Tibial nerve (tissue), 4 donors: ENCODE measurements at regions not wholly inside any gene's neighbourhood (a gene's known extent, or its start where the extent isn't known, plus 50 kb on each side); places are given as distances from the start of the nearest gene placed in this dataset.

ENCODE experiments used
- CTCF ChIP-seq, 5 experiments: fragments of 200-600 bp in 3 of 5; fragments of 450-650 bp in 2 of 5; sonication (generic) in 3 of 5; IDR thresholded peaks; one replicate each; pipeline ENCODE4 v1.5.1; 2016 to 2019; ENCODE audit warnings: antibody characterized with exemption in 5 of 5, mild to moderate bottlenecking in 3 of 5, moderate library complexity in 2 of 5
- EP300 ChIP-seq, 2 donors: sonication (generic); formaldehyde crosslinking; IDR thresholded peaks; one replicate each; pipeline ENCODE4 v1.6.1; 2017; ENCODE audit warnings: antibody characterized with exemption in 2 of 2, mild to moderate bottlenecking in 1 of 2
- POLR2A ChIP-seq, 2 donors: fragments of 450-650 bp; IDR thresholded peaks; one replicate each; pipeline ENCODE4 v1.6.1; 2017; ENCODE audit warnings: antibody characterized with exemption in 2 of 2, mild to moderate bottlenecking in 2 of 2, moderate library complexity in 2 of 2

- no peak for TF ChIP-seq CTCF (IDR thresholded peaks at IDR 0.05)
- TF ChIP-seq POLR2A (IDR thresholded peaks at IDR 0.05): no peak
- TF ChIP-seq EP300 (IDR thresholded peaks at IDR 0.05): no peak
Observed at GRCh38 chr2:22596306-22596705, 788.7 kb upstream of the KLHL29 start.
